PFSK-1 (cell line): ENCODE measurements at regions not wholly inside any gene's neighbourhood (a gene's known extent, or its start where the extent isn't known, plus 50 kb on each side); places are given as distances from the start of the nearest gene placed in this dataset.

Source experiments
- FOXP2 ChIP-seq: optimal IDR thresholded peaks from 2 replicates; pipeline ENCODE3; 2011; ENCODE audit warnings: borderline replicate concordance, control low read depth, inconsistent platforms; ENCODE audit not compliant: insufficient read depth; ENCODE audit errors: extremely low read length, extremely low read depth
- POLR2AphosphoS5 ChIP-seq: IDR thresholded peaks from 2 replicates; pipeline ENCODE4 v1.6.1; 2012; ENCODE audit warnings: low read depth, mild to moderate bottlenecking, control low read depth, low read length, moderate library complexity
- SIN3A ChIP-seq: IDR thresholded peaks from 2 replicates; pipeline ENCODE4 v1.6.1; 2012; ENCODE audit warnings: mild to moderate bottlenecking, low read length, moderate library complexity, borderline replicate concordance; ENCODE audit not compliant: insufficient read depth
- TAF1 ChIP-seq: IDR thresholded peaks from 2 replicates; pipeline ENCODE4 v1.6.1; 2012; ENCODE audit warnings: low read length, control low read depth, borderline replicate concordance; ENCODE audit not compliant: insufficient read depth
- TF ChIP-seq, protein P1 (sequence below), 2 experiments: IDR thresholded peaks; 2 replicates each; pipeline versions ENCODE4 v1.6.1 to v1.8.0; 2011 to 2012; ENCODE audit warnings: low read depth in 2 of 2, low read length in 2 of 2, control low read depth in 1 of 2, inconsistent platforms in 1 of 2, mild to moderate bottlenecking in 1 of 2, moderate library complexity in 1 of 2; ENCODE audit not compliant: insufficient read depth in 1 of 2

DNA sequence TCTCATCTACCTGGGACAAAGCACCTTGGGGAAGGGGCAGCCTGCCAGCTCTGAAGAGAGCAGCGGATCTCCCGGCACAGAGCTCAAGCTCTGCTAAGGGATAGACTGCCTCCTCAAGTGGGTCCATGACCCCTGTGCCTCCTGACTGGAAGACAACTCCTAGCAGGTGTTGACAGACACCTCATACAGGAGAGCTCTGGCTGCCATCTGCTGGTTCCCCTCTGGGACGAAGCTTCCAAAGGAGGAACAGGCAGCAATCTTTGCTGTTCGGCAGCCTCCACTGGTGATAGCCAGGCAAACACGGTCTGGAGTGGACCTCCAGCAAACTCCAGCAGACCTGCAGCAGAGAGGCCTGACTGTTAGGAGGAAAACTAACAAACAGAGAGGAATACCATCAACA lies 549.9 kb upstream of the LRATD1 start:
- TF ChIP-seq, protein P1, sequence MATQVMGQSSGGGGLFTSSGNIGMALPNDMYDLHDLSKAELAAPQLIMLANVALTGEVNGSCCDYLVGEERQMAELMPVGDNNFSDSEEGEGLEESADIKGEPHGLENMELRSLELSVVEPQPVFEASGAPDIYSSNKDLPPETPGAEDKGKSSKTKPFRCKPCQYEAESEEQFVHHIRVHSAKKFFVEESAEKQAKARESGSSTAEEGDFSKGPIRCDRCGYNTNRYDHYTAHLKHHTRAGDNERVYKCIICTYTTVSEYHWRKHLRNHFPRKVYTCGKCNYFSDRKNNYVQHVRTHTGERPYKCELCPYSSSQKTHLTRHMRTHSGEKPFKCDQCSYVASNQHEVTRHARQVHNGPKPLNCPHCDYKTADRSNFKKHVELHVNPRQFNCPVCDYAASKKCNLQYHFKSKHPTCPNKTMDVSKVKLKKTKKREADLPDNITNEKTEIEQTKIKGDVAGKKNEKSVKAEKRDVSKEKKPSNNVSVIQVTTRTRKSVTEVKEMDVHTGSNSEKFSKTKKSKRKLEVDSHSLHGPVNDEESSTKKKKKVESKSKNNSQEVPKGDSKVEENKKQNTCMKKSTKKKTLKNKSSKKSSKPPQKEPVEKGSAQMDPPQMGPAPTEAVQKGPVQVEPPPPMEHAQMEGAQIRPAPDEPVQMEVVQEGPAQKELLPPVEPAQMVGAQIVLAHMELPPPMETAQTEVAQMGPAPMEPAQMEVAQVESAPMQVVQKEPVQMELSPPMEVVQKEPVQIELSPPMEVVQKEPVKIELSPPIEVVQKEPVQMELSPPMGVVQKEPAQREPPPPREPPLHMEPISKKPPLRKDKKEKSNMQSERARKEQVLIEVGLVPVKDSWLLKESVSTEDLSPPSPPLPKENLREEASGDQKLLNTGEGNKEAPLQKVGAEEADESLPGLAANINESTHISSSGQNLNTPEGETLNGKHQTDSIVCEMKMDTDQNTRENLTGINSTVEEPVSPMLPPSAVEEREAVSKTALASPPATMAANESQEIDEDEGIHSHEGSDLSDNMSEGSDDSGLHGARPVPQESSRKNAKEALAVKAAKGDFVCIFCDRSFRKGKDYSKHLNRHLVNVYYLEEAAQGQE (IDR thresholded peaks at IDR 0.05; ENCODE audit: insufficient read depth in 1 of 2, low read depth in 2 of 2, low read length in 2 of 2) = no peak
- no peak for TF ChIP-seq POLR2AphosphoS5
- no peak for TF ChIP-seq SIN3A
- no peak for TF ChIP-seq FOXP2
- TF ChIP-seq TAF1 = no peak
